ENCODE measurements at regions not wholly inside any gene's neighbourhood (a gene's known extent, or its start where the extent isn't known, plus 50 kb on each side); places are given as distances from the start of the nearest gene placed in this dataset.

- peaks cover 4% of the 10 kb centered on the region; the same call in 1 of the 2 replicates for H3K27me3 ChIP-seq (ENCODE audit: insufficient read depth, low read length)
- H3K36me3 ChIP-seq (ENCODE audit: insufficient read depth, low read length) = no peaks in the 10 kb centered on the region
- H3K27ac ChIP-seq (ENCODE audit: low read depth, low read length) = no peak overlapping the region
- H3K79me2 ChIP-seq (ENCODE audit: control insufficient read depth, insufficient read depth, low read length, unreplicated experiment) = no peaks in the 10 kb centered on the region
- no peak overlapping the region for H3K4me3 ChIP-seq (ENCODE audit: low read depth, low read length)
- no peak overlapping the region for H2AFZ ChIP-seq (ENCODE audit: low read length, unreplicated experiment)
- no peaks in the 10 kb centered on the region for H3K4me1 ChIP-seq (ENCODE audit: control insufficient read depth, insufficient read depth, low read length, unreplicated experiment)
These were observed 151.0 kb upstream of the SALL1 start for GRCh38 chr16:51302042-51302441.

- no peak overlapping the region for H3K27ac ChIP-seq (ENCODE audit: low read depth, low read length)
- H3K27me3 ChIP-seq (ENCODE audit: insufficient read depth, low read length) = peaks cover 4% of the 10 kb centered on the region; the same call in 1 of the 2 replicates
- no peak overlapping the region for H3K4me3 ChIP-seq (ENCODE audit: low read depth, low read length)
- no peaks in the 10 kb centered on the region for H3K36me3 ChIP-seq (ENCODE audit: insufficient read depth, low read length)
- no peaks in the 10 kb centered on the region for H3K79me2 ChIP-seq (ENCODE audit: control insufficient read depth, insufficient read depth, low read length, unreplicated experiment)
- no peaks in the 10 kb centered on the region for H3K4me1 ChIP-seq (ENCODE audit: control insufficient read depth, insufficient read depth, low read length, unreplicated experiment)
- H2AFZ ChIP-seq (ENCODE audit: low read length, unreplicated experiment) = no peak overlapping the region
These were observed 147.7 kb upstream of the SALL1 start for GRCh38 chr16:51298800-51299199.

- Histone ChIP-seq H3K4me3 (ENCODE audit: low read depth, low read length) (no peak overlapping the region), H3K79me2 (ENCODE audit: control insufficient read depth, insufficient read depth, low read length, unreplicated experiment) (no peaks in the 10 kb centered on the region), H3K27me3 (ENCODE audit: insufficient read depth, low read length) (no peaks in the 10 kb centered on the region), H3K27ac (ENCODE audit: low read depth, low read length) (no peak overlapping the region), H2AFZ (ENCODE audit: low read length, unreplicated experiment) (no peak overlapping the region), H3K36me3 (ENCODE audit: insufficient read depth, low read length) (no peaks in the 10 kb centered on the region), H3K4me1 (ENCODE audit: control insufficient read depth, insufficient read depth, low read length, unreplicated experiment) (no peaks in the 10 kb centered on the region)
These were observed 139.6 kb upstream of the SALL1 start for GRCh38 chr16:51290442-51291285.

- Histone ChIP-seq H2AFZ (ENCODE audit: low read length, unreplicated experiment) (no peak overlapping the region), H3K4me3 (ENCODE audit: low read depth, low read length) (no peak overlapping the region), H3K4me1 (ENCODE audit: control insufficient read depth, insufficient read depth, low read length, unreplicated experiment) (no peaks in the 10 kb centered on the region), H3K27me3 (ENCODE audit: insufficient read depth, low read length) (no peaks in the 10 kb centered on the region), H3K36me3 (ENCODE audit: insufficient read depth, low read length) (no peaks in the 10 kb centered on the region), H3K79me2 (ENCODE audit: control insufficient read depth, insufficient read depth, low read length, unreplicated experiment) (no peaks in the 10 kb centered on the region), H3K27ac (ENCODE audit: low read depth, low read length) (no peak overlapping the region)
These were observed 138.3 kb upstream of the SALL1 start for GRCh38 chr16:51289336-51289735.

- Histone ChIP-seq H2AFZ (ENCODE audit: low read length, unreplicated experiment) (no peak overlapping the region), H3K4me1 (ENCODE audit: control insufficient read depth, insufficient read depth, low read length, unreplicated experiment) (no peaks in the 10 kb centered on the region), H3K79me2 (ENCODE audit: control insufficient read depth, insufficient read depth, low read length, unreplicated experiment) (no peaks in the 10 kb centered on the region), H3K27ac (ENCODE audit: low read depth, low read length) (no peak overlapping the region), H3K4me3 (ENCODE audit: low read depth, low read length) (no peak overlapping the region), H3K27me3 (ENCODE audit: insufficient read depth, low read length) (no peaks in the 10 kb centered on the region), H3K36me3 (ENCODE audit: insufficient read depth, low read length) (no peaks in the 10 kb centered on the region)
These were observed 136.2 kb upstream of the SALL1 start for GRCh38 chr16:51287121-51287755.

GRCh38 chr16:51286272-51286671 is 135.2 kb upstream of the SALL1 start:
- Histone ChIP-seq H3K4me1 (ENCODE audit: control insufficient read depth, insufficient read depth, low read length, unreplicated experiment) (no peaks in the 10 kb centered on the region), H2AFZ (ENCODE audit: low read length, unreplicated experiment) (no peak overlapping the region), H3K27me3 (ENCODE audit: insufficient read depth, low read length) (no peaks in the 10 kb centered on the region), H3K27ac (ENCODE audit: low read depth, low read length) (no peak overlapping the region), H3K4me3 (ENCODE audit: low read depth, low read length) (no peak overlapping the region), H3K79me2 (ENCODE audit: control insufficient read depth, insufficient read depth, low read length, unreplicated experiment) (no peaks in the 10 kb centered on the region), H3K36me3 (ENCODE audit: insufficient read depth, low read length) (no peaks in the 10 kb centered on the region)

GRCh38 chr16:51276336-51276735 is 125.3 kb upstream of the SALL1 start:
- H3K4me1 ChIP-seq (ENCODE audit: control insufficient read depth, insufficient read depth, low read length, unreplicated experiment) = no peaks in the 10 kb centered on the region
- no peaks in the 10 kb centered on the region for H3K36me3 ChIP-seq (ENCODE audit: insufficient read depth, low read length)
- no peak overlapping the region for H3K4me3 ChIP-seq (ENCODE audit: low read depth, low read length)
- no peak overlapping the region for H3K27ac ChIP-seq (ENCODE audit: low read depth, low read length)
- H3K27me3 ChIP-seq (ENCODE audit: insufficient read depth, low read length) = no peaks in the 10 kb centered on the region
- no peaks in the 10 kb centered on the region for H3K79me2 ChIP-seq (ENCODE audit: control insufficient read depth, insufficient read depth, low read length, unreplicated experiment)
- H2AFZ ChIP-seq (ENCODE audit: low read length, unreplicated experiment) = no peak overlapping the region

GRCh38 chr16:51272420-51272819 is 121.3 kb upstream of the SALL1 start:
- no peaks in the 10 kb centered on the region for H3K79me2 ChIP-seq (ENCODE audit: control insufficient read depth, insufficient read depth, low read length, unreplicated experiment)
- H3K4me1 ChIP-seq (ENCODE audit: control insufficient read depth, insufficient read depth, low read length, unreplicated experiment) = no peaks in the 10 kb centered on the region
- no peak overlapping the region for H3K27ac ChIP-seq (ENCODE audit: low read depth, low read length)
- H2AFZ ChIP-seq (ENCODE audit: low read length, unreplicated experiment) = no peak overlapping the region
- H3K36me3 ChIP-seq (ENCODE audit: insufficient read depth, low read length) = no peaks in the 10 kb centered on the region
- no peaks in the 10 kb centered on the region for H3K27me3 ChIP-seq (ENCODE audit: insufficient read depth, low read length)
- no peak overlapping the region for H3K4me3 ChIP-seq (ENCODE audit: low read depth, low read length)

- no peaks in the 10 kb centered on the region for H3K27me3 ChIP-seq (ENCODE audit: insufficient read depth, low read length)
- H2AFZ ChIP-seq (ENCODE audit: low read length, unreplicated experiment) = no peak overlapping the region
- H3K36me3 ChIP-seq (ENCODE audit: insufficient read depth, low read length) = no peaks in the 10 kb centered on the region
- no peaks in the 10 kb centered on the region for H3K4me1 ChIP-seq (ENCODE audit: control insufficient read depth, insufficient read depth, low read length, unreplicated experiment)
- H3K4me3 ChIP-seq (ENCODE audit: low read depth, low read length) = no peak overlapping the region
- no peaks in the 10 kb centered on the region for H3K79me2 ChIP-seq (ENCODE audit: control insufficient read depth, insufficient read depth, low read length, unreplicated experiment)
- H3K27ac ChIP-seq (ENCODE audit: low read depth, low read length) = no peak overlapping the region
These were observed 120.2 kb upstream of the SALL1 start for GRCh38 chr16:51271156-51271701.

GRCh38 chr16:51268237-51268636 is 117.2 kb upstream of the SALL1 start:
- Histone ChIP-seq H3K36me3 (ENCODE audit: insufficient read depth, low read length) (no peaks in the 10 kb centered on the region), H3K4me1 (ENCODE audit: control insufficient read depth, insufficient read depth, low read length, unreplicated experiment) (no peaks in the 10 kb centered on the region), H2AFZ (ENCODE audit: low read length, unreplicated experiment) (no peak overlapping the region), H3K79me2 (ENCODE audit: control insufficient read depth, insufficient read depth, low read length, unreplicated experiment) (no peaks in the 10 kb centered on the region), H3K27me3 (ENCODE audit: insufficient read depth, low read length) (no peaks in the 10 kb centered on the region), H3K27ac (ENCODE audit: low read depth, low read length) (no peak overlapping the region), H3K4me3 (ENCODE audit: low read depth, low read length) (no peak overlapping the region)

GRCh38 chr16:51267681-51268080 is 116.6 kb upstream of the SALL1 start:
- Histone ChIP-seq H3K4me3 (ENCODE audit: low read depth, low read length) (no peak overlapping the region), H3K4me1 (ENCODE audit: control insufficient read depth, insufficient read depth, low read length, unreplicated experiment) (no peaks in the 10 kb centered on the region), H3K36me3 (ENCODE audit: insufficient read depth, low read length) (no peaks in the 10 kb centered on the region), H3K27ac (ENCODE audit: low read depth, low read length) (no peak overlapping the region), H2AFZ (ENCODE audit: low read length, unreplicated experiment) (no peak overlapping the region), H3K79me2 (ENCODE audit: control insufficient read depth, insufficient read depth, low read length, unreplicated experiment) (no peaks in the 10 kb centered on the region), H3K27me3 (ENCODE audit: insufficient read depth, low read length) (no peaks in the 10 kb centered on the region)
